Adrenal gland (tissue), 5 donors: ENCODE measurements at regions not wholly inside any gene's neighbourhood (a gene's known extent, or its start where the extent isn't known, plus 50 kb on each side); places are given as distances from the start of the nearest gene placed in this dataset.

Experiments
- POLR2A ChIP-seq, 2 donors: fragments of 450-650 bp; IDR thresholded peaks; one replicate each; pipeline ENCODE4 v1.6.1; 2017; ENCODE audit warnings: antibody characterized with exemption in 2 of 2, mild to moderate bottlenecking in 2 of 2, moderate library complexity in 1 of 2
- TF ChIP-seq, protein P1 (sequence below), 6 experiments: fragments of 450-650 bp in 4 of 6; fragments of 200-600 bp in 2 of 6; sonication (generic) in 1 of 6; IDR thresholded peaks; 1 replicate in 5 of 6; 2 replicates in 1 of 6; pipeline versions ENCODE4 v1.5.1 to v1.8.0; 2016 to 2021; ENCODE audit warnings: antibody characterized with exemption in 6 of 6, mild to moderate bottlenecking in 2 of 6, moderate library complexity in 1 of 6
- donor health status: DM: no; HTN: no; CAD: no.

DNA sequence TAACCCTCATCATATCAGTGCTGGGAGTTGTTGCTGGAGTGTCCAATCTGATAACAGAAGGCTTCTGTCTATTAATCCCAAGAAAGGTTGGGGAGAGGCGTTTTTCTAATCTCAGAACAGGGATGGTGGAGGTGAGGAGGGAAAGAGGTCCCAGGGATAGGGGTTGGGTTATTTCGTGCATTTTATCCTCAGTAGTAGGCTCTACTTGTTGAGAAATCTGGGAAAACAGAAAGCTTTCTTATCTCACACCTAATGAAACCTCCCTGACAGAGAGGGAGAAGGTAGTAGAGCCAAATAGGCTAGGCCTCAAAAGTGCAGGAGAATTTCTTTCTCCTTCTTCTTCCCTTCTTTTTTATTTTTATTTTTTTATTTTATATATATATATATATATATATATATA lies 281.8 kb upstream of the MAP3K7 start:
- TF ChIP-seq, protein P1, sequence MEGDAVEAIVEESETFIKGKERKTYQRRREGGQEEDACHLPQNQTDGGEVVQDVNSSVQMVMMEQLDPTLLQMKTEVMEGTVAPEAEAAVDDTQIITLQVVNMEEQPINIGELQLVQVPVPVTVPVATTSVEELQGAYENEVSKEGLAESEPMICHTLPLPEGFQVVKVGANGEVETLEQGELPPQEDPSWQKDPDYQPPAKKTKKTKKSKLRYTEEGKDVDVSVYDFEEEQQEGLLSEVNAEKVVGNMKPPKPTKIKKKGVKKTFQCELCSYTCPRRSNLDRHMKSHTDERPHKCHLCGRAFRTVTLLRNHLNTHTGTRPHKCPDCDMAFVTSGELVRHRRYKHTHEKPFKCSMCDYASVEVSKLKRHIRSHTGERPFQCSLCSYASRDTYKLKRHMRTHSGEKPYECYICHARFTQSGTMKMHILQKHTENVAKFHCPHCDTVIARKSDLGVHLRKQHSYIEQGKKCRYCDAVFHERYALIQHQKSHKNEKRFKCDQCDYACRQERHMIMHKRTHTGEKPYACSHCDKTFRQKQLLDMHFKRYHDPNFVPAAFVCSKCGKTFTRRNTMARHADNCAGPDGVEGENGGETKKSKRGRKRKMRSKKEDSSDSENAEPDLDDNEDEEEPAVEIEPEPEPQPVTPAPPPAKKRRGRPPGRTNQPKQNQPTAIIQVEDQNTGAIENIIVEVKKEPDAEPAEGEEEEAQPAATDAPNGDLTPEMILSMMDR (IDR thresholded peaks at IDR 0.05) = no peak
- TF ChIP-seq POLR2A (IDR thresholded peaks at IDR 0.05) = no peak
